ENCODE measurements at regions not wholly inside any gene's neighbourhood (a gene's known extent, or its start where the extent isn't known, plus 50 kb on each side); places are given as distances from the start of the nearest gene placed in this dataset.

- no peak for DNase-seq (ENCODE audit: low spot score in 2 of 2)
- no peaks in the 10 kb centered on the region for H3K36me3 ChIP-seq
- H3K4me3 ChIP-seq, result no peak overlapping the region
- H3K27ac ChIP-seq, result no peak overlapping the region
- no peak for TF ChIP-seq EP300 (IDR thresholded peaks at IDR 0.05)
- TF ChIP-seq CTCF (IDR thresholded peaks at IDR 0.05), result no peak
- no peak for TF ChIP-seq POLR2A (IDR thresholded peaks at IDR 0.05)
- H3K27me3 ChIP-seq, result no peaks in the 10 kb centered on the region
- H3K9me3 ChIP-seq, result no peaks in the 10 kb centered on the region
- no peaks in the 10 kb centered on the region for H3K4me1 ChIP-seq
Measured at GRCh38 chr4:30281986-30282385, 438.2 kb upstream of the PCDH7 start.

GRCh38 chr4:30283336-30283735, 436.8 kb upstream of the PCDH7 start:
- Histone ChIP-seq H3K27me3 (no peaks in the 10 kb centered on the region), H3K27ac (no peak overlapping the region), H3K4me1 (no peaks in the 10 kb centered on the region), H3K4me3 (no peak overlapping the region), H3K36me3 (no peaks in the 10 kb centered on the region), H3K9me3 (no peaks in the 10 kb centered on the region)
- WGBS, 2 donors, result 82 to 87% methylated on average over 3 of the region's 3 CpGs
- TF ChIP-seq POLR2A (IDR thresholded peaks at IDR 0.05), result no peak
- TF ChIP-seq EP300 (IDR thresholded peaks at IDR 0.05), result no peak
- TF ChIP-seq CTCF (IDR thresholded peaks at IDR 0.05), result no peak
- no peak for DNase-seq (ENCODE audit: low spot score in 2 of 2)

- Histone ChIP-seq H3K27me3 (no peaks in the 10 kb centered on the region), H3K4me1 (no peaks in the 10 kb centered on the region), H3K9me3 (no peaks in the 10 kb centered on the region), H3K4me3 (no peak overlapping the region), H3K27ac (no peak overlapping the region), H3K36me3 (no peaks in the 10 kb centered on the region)
- no peak for DNase-seq (ENCODE audit: low spot score in 2 of 2)
- 69 to 70% methylated on average over 3 of the region's 3 CpGs for WGBS, 2 donors
- TF ChIP-seq CTCF (IDR thresholded peaks at IDR 0.05), result no peak
- no peak for TF ChIP-seq POLR2A (IDR thresholded peaks at IDR 0.05)
- no peak for TF ChIP-seq EP300 (IDR thresholded peaks at IDR 0.05)
Measured at GRCh38 chr4:30294295-30294694, 425.9 kb upstream of the PCDH7 start.

- TF ChIP-seq CTCF (IDR thresholded peaks at IDR 0.05) (no peak), EP300 (IDR thresholded peaks at IDR 0.05) (no peak), POLR2A (IDR thresholded peaks at IDR 0.05) (no peak)
- H3K4me1 ChIP-seq, result no peaks in the 10 kb centered on the region
- no peaks in the 10 kb centered on the region for H3K36me3 ChIP-seq
- no peak for DNase-seq (ENCODE audit: low spot score in 2 of 2)
- no peak overlapping the region for H3K27ac ChIP-seq
- 81 to 93% methylated on average over 5 of the region's 5 CpGs for WGBS, 2 donors
- no peaks in the 10 kb centered on the region for H3K9me3 ChIP-seq
- no peak overlapping the region for H3K4me3 ChIP-seq
- H3K27me3 ChIP-seq, result no peaks in the 10 kb centered on the region
Measured at GRCh38 chr4:30295652-30296051, 424.5 kb upstream of the PCDH7 start.

DNA sequence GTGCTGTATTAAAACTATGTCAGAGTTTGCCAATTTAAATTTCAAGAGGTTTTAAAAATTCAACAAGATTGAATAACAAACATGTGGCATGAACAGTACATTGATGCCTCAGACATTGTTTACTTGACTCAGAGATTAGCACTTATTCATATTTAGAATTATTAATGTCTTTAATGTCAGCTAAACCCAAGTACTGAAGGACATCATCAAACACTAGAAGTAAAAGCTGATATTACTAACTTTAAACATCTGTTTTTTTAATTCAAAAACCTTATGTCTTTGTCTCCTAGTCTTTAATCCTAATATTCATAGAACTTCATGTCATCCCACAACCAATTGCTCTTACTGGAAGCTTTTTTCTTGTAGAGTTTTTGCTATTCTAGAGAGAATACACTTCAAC, 406.2 kb upstream of the PCDH7 start:
- DNase-seq (ENCODE audit: low spot score in 2 of 2), result no peak
- no peak overlapping the region for H3K4me3 ChIP-seq

More for the DNA sequence above, 406.2 kb upstream of the PCDH7 start:
- TF ChIP-seq POLR2A (IDR thresholded peaks at IDR 0.05), result no peak
- TF ChIP-seq CTCF (IDR thresholded peaks at IDR 0.05), result no peak
- TF ChIP-seq EP300 (IDR thresholded peaks at IDR 0.05), result no peak
- no peaks in the 10 kb centered on the region for H3K9me3 ChIP-seq
- no peaks in the 10 kb centered on the region for H3K27me3 ChIP-seq
- no peaks in the 10 kb centered on the region for H3K4me1 ChIP-seq
- H3K27ac ChIP-seq, result no peak overlapping the region
- no peaks in the 10 kb centered on the region for H3K36me3 ChIP-seq

Measured in tibial nerve (tissue), 4 donors.